GM12892 (cell line): ENCODE measurements at regions not wholly inside any gene's neighbourhood (a gene's known extent, or its start where the extent isn't known, plus 50 kb on each side); places are given as distances from the start of the nearest gene placed in this dataset.

Experiments used
- POLR2A ChIP-seq: IDR thresholded peaks from 2 replicates; pipeline ENCODE4 v1.6.1; 2011; ENCODE audit warnings: low read depth, low read length, control low read depth
- TAF1 ChIP-seq: IDR thresholded peaks from 2 replicates; pipeline ENCODE4 v1.6.1; 2011; ENCODE audit warnings: low read depth, mild to moderate bottlenecking, control low read depth, low read length, borderline replicate concordance

DNA sequence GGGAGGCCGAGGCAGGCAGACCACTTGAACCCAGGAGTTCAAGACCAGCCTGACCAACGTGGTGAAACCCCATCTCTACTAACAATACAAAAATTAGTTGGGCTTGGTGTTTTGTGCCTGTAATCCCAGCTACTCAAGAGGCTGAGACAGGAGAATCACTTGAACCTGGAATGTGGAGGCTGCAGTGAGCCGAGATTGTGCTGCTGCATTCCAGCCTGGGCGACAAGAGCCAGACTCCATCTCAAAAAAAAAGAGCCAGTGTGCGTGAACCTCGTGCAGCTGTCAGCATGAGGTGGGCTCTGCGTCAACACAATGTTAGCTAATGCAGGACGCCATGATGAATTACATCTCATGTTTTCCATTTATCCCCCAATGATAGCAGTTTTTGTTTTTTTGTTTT lies 110.7 kb upstream of the SLC45A1 start:
- TF ChIP-seq POLR2A (no peak), TAF1 (no peak)
